T-helper 1 cell treated with Interleukin-12 subunit alpha and Interleukin-12 subunit beta and Interleukin-4 antibody, amounts not matched to agents 30 μg/mL and 1 μg/mL, for 36 hours (primary cell): ENCODE measurements at regions not wholly inside any gene's neighbourhood (a gene's known extent, or its start where the extent isn't known, plus 50 kb on each side); places are given as distances from the start of the nearest gene placed in this dataset.

Experiments
- H3K27ac Mint-ChIP-seq: one replicate; pipeline ENCODE4 v1.8.0; 2021; ENCODE audit warnings: mild to moderate bottlenecking, mixed read lengths
- H3K27me3 Mint-ChIP-seq: one replicate; pipeline ENCODE4 v1.8.0; 2021; ENCODE audit warnings: low read depth, mixed read lengths
- H3K36me3 Mint-ChIP-seq: one replicate; pipeline ENCODE4 v1.8.0; 2021; ENCODE audit warnings: low read depth, mixed read lengths
- H3K4me1 Mint-ChIP-seq: one replicate; pipeline ENCODE4 v1.8.0; 2021; ENCODE audit warnings: low read depth, mixed read lengths
- H3K4me3 Mint-ChIP-seq: one replicate; pipeline ENCODE4 v1.8.0; 2021; ENCODE audit warnings: mild to moderate bottlenecking, moderate library complexity, mixed read lengths
- H3K9me3 Mint-ChIP-seq: one replicate; pipeline ENCODE4 v1.8.0; 2021; ENCODE audit warnings: mixed read lengths

DNA sequence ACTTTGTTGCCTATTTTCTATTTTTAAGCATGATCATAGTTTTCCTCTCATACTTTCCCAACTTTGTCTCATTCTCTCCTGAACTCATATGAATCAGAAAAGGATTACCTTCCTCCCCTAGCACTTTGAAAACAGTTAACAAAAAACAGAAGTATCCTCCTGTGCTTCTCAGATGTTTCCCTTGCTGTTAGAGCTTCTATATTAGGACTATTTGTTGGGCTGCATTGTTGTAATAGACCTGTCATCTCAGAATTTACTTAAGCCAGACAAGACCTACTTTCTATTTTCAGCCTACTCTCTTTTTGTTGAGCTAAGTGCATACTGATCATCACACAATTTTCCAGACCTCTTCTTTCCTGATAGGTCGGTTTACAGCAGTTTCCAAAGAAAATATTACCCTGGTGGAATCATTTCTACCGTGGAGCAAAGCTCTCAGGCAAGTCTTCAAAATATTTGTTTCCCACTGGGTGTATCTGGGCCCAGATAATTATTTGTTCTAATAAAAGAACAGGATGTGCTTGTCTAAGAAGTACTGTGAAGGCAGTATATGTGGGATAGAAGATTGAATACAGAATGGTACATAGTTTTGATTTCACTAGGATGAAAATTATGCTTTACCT is 411.9 kb upstream of the KLF6 start:
- no peaks in the 10 kb centered on the region for H3K9me3 Mint-ChIP-seq
- H3K27me3 Mint-ChIP-seq = no peaks in the 10 kb centered on the region
- no peaks in the 10 kb centered on the region for H3K4me1 Mint-ChIP-seq
- peaks cover 2% of the 10 kb centered on the region for H3K36me3 Mint-ChIP-seq
- H3K4me3 Mint-ChIP-seq = no peak overlapping the region
- no peak overlapping the region for H3K27ac Mint-ChIP-seq

DNA sequence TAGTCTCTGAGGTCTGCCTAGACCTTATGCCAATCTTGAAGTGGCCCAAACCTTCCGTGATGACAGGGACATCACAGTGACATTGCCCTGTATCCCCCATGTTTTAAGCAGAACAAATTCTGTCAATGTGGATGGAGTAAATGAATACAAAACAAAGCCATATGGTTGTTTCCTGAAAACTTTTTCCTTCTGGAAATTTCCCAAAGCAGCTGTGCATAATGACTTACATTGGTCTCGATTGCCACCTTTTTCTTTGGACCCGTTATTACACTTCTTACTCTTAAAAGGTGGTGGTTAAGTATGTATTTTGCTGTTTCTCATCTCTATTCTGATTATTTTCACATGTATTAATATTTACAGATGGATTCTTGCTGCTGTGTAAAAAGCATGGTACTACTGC is 411.2 kb upstream of the KLF6 start:
- Mint-ChIP-seq H3K9me3 (no peaks in the 10 kb centered on the region), H3K36me3 (no peaks in the 10 kb centered on the region), H3K4me3 (no peak overlapping the region), H3K4me1 (no peaks in the 10 kb centered on the region), H3K27me3 (no peaks in the 10 kb centered on the region), H3K27ac (no peak overlapping the region)

DNA sequence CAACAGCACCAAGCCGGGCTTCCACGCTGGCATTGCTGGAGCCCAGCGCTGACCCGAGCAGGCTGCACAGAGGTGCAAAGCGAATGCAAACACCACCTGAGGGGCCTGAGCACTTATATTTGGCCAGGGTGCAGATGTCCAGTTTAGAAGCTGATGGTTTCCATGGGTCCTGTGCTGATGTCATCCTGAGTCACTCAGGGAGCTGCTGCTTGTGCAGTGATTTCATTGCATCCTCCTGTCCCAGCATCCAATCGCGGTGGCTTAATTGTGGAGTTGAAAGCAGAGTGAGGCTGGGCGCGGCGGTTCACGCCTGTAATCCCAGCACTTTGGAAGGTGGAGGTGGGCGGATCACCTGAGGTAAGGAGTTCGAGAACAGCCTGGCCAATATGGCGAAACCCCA is 410.2 kb upstream of the KLF6 start:
- H3K4me1 Mint-ChIP-seq = no peaks in the 10 kb centered on the region
- H3K9me3 Mint-ChIP-seq = no peaks in the 10 kb centered on the region

DNA sequence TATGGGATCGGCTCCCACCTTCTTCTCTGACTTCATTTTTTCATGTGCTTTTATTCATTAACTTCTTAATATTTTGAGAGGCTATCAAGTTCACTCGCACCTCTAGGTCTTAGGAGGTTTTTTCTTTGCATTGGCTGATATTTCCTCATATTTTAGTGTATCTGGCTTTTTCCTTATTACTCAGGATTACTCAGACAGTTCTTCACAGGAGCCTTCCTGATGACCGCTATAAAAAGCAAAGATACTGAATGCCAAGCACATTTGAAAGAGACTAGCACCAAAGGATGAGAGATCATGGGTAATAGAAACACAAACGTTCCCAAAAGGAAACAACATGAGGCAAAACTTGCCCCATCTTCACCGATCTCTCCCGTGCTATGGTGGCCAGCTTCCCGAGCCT is 409.2 kb upstream of the KLF6 start:
- H3K27me3 Mint-ChIP-seq = no peaks in the 10 kb centered on the region
- peaks cover 1% of the 10 kb centered on the region for H3K36me3 Mint-ChIP-seq
- no peak overlapping the region for H3K27ac Mint-ChIP-seq
- H3K4me1 Mint-ChIP-seq = no peaks in the 10 kb centered on the region
- H3K4me3 Mint-ChIP-seq = no peak overlapping the region
- no peaks in the 10 kb centered on the region for H3K9me3 Mint-ChIP-seq

More for the DNA sequence above, 410.2 kb upstream of the KLF6 start:
- Mint-ChIP-seq H3K27me3 (no peaks in the 10 kb centered on the region), H3K4me3 (no peak overlapping the region), H3K36me3 (no peaks in the 10 kb centered on the region), H3K27ac (no peak overlapping the region)

DNA sequence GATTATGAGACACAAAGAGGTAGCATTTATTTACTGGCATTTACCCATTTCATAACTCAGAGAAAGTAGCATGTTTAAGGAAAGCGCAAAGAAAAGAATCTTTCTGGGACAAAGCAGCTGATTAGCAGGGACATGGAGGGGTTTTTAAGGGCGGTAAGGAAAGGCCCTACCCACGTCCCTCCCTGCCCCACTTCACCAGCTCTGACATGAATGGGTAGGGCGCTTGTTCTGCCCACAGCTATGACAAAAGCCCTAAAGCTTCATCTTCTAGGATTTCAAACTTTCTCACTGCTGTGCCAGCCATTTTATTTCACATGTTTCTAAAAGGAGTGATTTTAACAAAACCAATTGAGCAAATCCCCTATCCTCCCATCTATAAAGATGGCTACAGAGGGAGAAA is 406.9 kb upstream of the KLF6 start:
- no peaks in the 10 kb centered on the region for H3K9me3 Mint-ChIP-seq
- H3K27ac Mint-ChIP-seq = no peak overlapping the region
- H3K36me3 Mint-ChIP-seq = peaks cover 1% of the 10 kb centered on the region
- no peaks in the 10 kb centered on the region for H3K27me3 Mint-ChIP-seq
- no peaks in the 10 kb centered on the region for H3K4me1 Mint-ChIP-seq
- no peak overlapping the region for H3K4me3 Mint-ChIP-seq

DNA sequence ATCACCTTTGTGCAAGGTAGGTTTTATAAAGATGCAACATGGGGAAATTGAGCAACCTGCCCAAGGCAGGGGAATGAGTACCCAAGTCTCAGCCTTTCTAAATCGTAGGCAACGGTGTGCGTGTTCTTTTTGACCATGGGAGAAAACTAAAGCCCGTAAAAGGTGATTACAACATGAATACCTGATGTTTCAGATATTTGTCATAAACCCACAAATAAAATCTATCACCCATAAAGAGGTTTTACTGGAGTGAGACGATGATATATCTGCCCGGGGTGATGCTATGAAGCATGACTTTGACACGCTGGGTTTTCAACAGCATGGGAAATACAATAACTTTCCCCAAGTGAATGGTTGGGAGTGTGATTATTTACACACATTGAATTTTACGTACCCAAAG is 406.3 kb upstream of the KLF6 start:
- H3K9me3 Mint-ChIP-seq = no peaks in the 10 kb centered on the region
- no peaks in the 10 kb centered on the region for H3K4me1 Mint-ChIP-seq
- no peaks in the 10 kb centered on the region for H3K27me3 Mint-ChIP-seq
- H3K4me3 Mint-ChIP-seq = no peak overlapping the region
- H3K27ac Mint-ChIP-seq = no peak overlapping the region
- peaks cover 1% of the 10 kb centered on the region for H3K36me3 Mint-ChIP-seq

DNA sequence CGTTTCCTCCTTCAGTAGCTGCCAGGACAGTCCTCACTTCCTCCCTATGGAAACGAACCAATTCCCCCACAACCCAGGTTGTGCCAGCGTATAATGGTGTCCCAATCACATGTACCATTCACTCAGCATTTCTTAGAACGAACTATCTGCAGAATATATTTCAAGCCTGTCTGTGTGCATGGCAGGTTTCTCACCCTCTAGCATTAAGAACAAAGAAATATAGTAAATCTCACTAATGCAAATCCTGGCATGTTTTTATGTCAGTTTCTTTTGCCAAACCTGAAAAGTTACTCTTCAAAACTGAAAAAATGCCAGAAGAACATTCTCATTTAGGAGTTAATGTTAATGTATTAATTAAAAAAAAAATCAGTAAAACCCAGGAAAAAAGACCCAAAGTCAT is 405.9 kb upstream of the KLF6 start:
- no peaks in the 10 kb centered on the region for H3K27me3 Mint-ChIP-seq
- H3K9me3 Mint-ChIP-seq = no peaks in the 10 kb centered on the region
- H3K4me1 Mint-ChIP-seq = no peaks in the 10 kb centered on the region
- H3K36me3 Mint-ChIP-seq = peaks cover 1% of the 10 kb centered on the region
- H3K27ac Mint-ChIP-seq = no peak overlapping the region
- no peak overlapping the region for H3K4me3 Mint-ChIP-seq

DNA sequence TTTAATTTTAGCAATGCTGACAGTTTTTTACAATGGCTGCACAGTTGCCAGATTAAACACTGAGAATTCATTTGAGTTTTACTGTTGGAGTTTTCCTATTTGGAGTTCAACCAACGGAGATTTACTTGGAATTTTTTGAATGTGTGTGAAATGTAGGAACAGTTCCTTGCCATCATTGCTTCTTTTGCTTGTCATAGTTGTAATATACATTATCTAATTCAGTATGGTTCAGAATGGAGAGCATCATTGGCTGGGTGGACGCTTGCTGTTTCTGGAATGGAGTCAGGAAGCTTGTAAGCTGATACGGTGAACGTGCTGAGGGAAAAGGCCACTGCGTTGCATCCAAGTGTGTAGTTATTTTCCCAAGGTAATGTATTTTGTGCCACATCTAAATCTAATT is 404.3 kb upstream of the KLF6 start:
- Mint-ChIP-seq H3K4me3 (no peak overlapping the region), H3K36me3 (peaks cover 1% of the 10 kb centered on the region), H3K9me3 (no peaks in the 10 kb centered on the region), H3K27ac (no peak overlapping the region), H3K27me3 (no peaks in the 10 kb centered on the region), H3K4me1 (no peaks in the 10 kb centered on the region)

DNA sequence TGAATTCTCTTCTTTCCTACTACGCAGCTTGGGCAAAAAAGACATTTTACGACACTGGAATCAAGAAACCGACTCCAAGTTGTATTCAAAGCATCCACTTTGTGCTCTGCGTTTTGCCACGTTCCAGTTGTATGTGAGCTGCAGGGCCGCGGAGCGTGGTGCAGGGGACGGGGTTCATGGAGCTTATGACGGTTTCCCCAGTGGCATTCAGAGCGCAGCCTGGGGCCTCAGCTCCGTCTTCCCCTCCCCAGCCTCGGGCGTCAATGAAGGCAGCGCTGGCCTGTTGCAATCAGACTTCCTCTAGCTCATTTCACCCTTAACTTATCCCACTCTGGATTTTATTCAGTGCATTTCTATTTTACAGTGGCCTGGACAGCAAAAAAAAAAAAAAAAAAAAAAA is 403.4 kb upstream of the KLF6 start:
- Mint-ChIP-seq H3K4me3 (no peak overlapping the region), H3K4me1 (peaks cover 2% of the 10 kb centered on the region), H3K36me3 (peaks cover 1% of the 10 kb centered on the region), H3K27ac (no peak overlapping the region), H3K27me3 (no peaks in the 10 kb centered on the region), H3K9me3 (no peaks in the 10 kb centered on the region)

DNA sequence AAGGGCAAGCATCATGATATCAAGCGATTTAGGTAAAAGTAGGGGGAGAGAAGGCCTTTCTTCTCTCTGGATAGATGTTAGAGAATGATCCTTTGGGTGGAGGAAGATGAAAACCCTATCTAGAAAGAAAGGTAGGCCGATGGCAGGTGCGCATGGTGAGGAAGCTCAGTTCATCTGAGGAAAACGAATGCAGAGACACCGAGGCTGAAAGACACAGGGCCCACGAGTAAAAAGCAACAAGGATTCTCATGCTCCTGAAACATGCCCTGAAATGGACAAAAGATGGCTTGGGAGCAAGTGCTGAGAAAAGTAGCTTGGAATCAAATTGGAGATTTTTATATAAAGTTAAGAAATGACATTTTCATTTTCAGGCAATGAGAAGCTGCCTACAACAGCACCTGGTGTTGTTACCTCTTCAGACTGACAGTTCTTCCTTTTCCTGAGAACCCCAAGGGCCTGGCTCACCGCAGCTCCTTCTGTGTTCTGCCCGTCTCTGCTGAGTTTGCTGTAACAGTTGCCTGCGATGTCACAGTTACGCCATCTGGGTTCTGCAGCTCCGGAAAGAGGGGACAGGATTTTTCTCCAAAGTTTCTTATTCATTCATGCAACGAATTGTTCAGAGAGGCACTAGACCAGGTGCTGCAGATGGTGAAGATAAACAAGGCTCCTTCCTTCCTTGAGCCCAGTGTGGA is 402.0 kb upstream of the KLF6 start:
- Mint-ChIP-seq H3K4me3 (no peak overlapping the region), H3K9me3 (no peaks in the 10 kb centered on the region), H3K27me3 (no peaks in the 10 kb centered on the region), H3K36me3 (peaks cover 1% of the 10 kb centered on the region), H3K27ac (no peak overlapping the region), H3K4me1 (peaks cover 6% of the 10 kb centered on the region)

DNA sequence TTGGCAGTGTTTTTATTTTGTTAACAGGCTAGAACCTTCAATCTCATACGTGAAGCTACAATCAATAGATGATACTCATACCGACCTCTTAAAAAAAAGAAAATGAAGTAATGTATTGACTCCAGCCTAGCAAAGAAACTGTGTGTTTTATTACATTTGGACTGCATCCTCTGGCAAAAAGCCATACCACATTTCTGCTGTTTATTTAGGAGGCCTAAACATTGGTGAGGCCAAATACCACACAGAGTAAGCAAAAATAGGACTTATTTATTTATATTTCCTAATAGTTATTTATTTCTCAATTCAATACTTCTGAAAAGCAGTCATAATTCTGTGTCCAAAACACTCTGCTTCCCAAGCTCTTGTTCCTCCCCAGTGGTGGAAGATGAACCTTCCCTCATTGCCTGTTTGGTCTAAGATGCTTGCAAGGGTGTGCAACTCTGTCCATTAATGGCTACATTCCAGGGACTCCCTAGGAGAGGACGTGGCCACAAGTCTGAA is 398.8 kb upstream of the KLF6 start:
- no peak overlapping the region for H3K27ac Mint-ChIP-seq
- H3K36me3 Mint-ChIP-seq = no peaks in the 10 kb centered on the region
- peaks cover 20% of the 10 kb centered on the region for H3K4me1 Mint-ChIP-seq
- no peaks in the 10 kb centered on the region for H3K27me3 Mint-ChIP-seq
- H3K9me3 Mint-ChIP-seq = no peaks in the 10 kb centered on the region
- no peak overlapping the region for H3K4me3 Mint-ChIP-seq

DNA sequence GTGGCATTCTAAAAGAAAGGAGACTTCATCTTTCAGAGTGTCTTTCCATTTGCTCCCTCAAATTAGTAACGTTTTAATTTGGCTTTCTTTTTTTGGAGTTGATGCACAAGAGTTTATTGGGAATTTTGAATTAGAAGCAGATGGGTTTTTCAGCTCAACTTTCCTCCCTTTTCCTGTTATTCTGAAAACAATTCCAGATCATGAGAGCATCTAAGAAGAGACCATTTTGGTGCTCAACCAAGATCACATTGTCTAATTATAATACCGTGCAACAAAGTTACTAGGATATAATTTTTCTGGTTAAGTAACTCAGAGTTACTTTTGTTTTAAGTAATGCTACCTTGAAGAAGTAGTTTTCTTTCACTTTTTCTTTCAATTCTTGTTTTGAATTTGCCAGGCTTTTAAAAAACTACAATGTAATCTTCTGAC is 396.6 kb upstream of the KLF6 start:
- H3K4me3 Mint-ChIP-seq = peak overlapping the region; percentile 45
- peak overlapping the region; percentile 84 for H3K27ac Mint-ChIP-seq
- no peaks in the 10 kb centered on the region for H3K27me3 Mint-ChIP-seq
- peaks cover 20% of the 10 kb centered on the region for H3K4me1 Mint-ChIP-seq
- no peaks in the 10 kb centered on the region for H3K36me3 Mint-ChIP-seq
- H3K9me3 Mint-ChIP-seq = no peaks in the 10 kb centered on the region

DNA sequence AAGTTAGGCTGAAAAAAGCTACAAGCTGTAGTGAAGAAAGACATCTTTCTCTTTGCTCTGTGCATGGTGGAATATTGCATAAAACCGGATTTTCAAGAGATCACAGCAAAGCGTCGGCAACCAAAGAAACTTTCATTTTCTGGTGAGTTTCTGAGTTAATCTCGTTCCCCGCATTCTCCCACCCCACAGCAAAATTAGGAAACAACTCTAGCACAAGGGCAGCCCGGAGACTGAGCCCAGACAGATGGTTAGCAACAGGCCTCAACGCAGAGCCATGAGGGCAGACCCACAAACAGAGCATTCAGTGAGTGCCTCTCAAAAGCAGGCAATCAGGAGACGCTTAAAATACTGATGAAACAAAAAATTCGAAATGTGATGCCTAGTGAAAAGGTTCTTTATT is 396.1 kb upstream of the KLF6 start:
- Mint-ChIP-seq H3K36me3 (no peaks in the 10 kb centered on the region), H3K9me3 (no peaks in the 10 kb centered on the region), H3K4me1 (peaks cover 20% of the 10 kb centered on the region), H3K27ac (peak overlapping the region; percentile 20), H3K4me3 (no peak overlapping the region), H3K27me3 (no peaks in the 10 kb centered on the region)

DNA sequence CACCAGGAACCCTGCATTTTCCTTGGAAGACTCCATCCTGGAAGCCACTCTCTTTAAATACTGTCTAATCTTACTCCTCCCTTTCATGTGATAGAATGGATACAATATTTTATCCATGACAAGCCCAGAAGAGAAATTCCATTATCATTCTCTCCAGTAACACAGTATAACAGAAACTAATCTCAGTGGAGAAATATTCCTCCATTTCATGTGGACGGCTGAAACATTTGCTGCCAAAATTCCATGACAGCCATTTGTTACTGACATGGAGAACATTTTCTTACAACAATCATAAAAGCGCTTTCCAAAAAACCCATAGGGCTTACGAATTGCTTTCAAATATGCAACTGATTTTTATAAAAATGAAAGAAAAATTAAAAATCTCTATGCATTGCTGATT is 392.8 kb upstream of the KLF6 start:
- H3K9me3 Mint-ChIP-seq = no peaks in the 10 kb centered on the region
- H3K27me3 Mint-ChIP-seq = no peaks in the 10 kb centered on the region
- H3K27ac Mint-ChIP-seq = no peak overlapping the region
- H3K4me3 Mint-ChIP-seq = no peak overlapping the region
- peaks cover 17% of the 10 kb centered on the region for H3K4me1 Mint-ChIP-seq
- no peaks in the 10 kb centered on the region for H3K36me3 Mint-ChIP-seq

DNA sequence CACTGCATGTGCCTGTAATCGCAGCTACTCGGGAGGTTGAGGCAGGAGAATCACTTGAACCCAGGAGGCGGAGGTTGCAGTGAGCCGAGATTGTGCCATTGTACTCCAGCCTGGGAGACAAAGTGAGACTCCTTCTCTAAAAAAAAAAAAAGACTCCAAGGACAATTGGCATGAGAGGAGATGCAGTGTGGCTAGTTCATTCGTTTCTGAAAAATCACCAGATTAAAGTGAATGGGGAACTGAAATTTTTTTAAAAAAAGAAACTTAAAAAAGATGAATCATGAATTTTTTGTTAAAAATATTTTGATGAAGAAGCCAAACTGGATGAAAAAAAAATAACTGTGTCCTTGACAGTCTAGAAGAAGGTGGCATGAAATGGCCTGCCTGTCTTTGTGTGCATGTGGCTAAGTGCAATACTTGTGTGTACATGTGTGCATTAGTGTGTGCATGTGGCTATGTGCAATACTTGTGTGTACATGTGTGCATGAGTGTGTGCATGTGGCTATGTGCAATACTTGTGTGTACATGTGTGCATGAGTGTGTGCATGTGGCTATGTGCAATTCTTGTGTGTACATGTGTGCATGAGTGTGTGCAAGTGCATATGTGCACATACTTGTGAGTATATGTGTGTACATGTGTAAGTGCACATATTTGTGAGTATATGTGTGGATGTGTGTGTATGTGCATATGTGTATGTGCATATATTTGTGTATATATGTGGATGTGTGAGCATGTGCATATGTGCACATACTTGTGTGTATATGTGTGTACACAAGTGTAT is 391.7 kb upstream of the KLF6 start:
- Mint-ChIP-seq H3K27ac (no peak overlapping the region), H3K36me3 (peaks cover 3% of the 10 kb centered on the region), H3K27me3 (peaks cover 4% of the 10 kb centered on the region), H3K4me1 (peaks cover 11% of the 10 kb centered on the region), H3K9me3 (peaks cover 8% of the 10 kb centered on the region), H3K4me3 (no peak overlapping the region)
